ENCODE measurements at regions not wholly inside any gene's neighbourhood (a gene's known extent, or its start where the extent isn't known, plus 50 kb on each side); places are given as distances from the start of the nearest gene placed in this dataset.

GRCh38 chr3:94304954-94305353 lies 242.1 kb downstream of the NSUN3 start:
- Histone ChIP-seq H3K9me3 (ENCODE audit: low read depth) (no peaks in the 10 kb centered on the region), H3K9me2 (replicated peaks; ENCODE audit: insufficient read depth) (no peaks in the 10 kb centered on the region), H3K4me2 (peak overlapping the region; percentile 69), H4K20me1 (ENCODE audit: insufficient read depth, poor library complexity, severe bottlenecking) (no peaks in the 10 kb centered on the region), H3K27ac (no peak overlapping the region), H3K4me1 (ENCODE audit: insufficient read depth) (peaks cover 28% of the 10 kb centered on the region), H3K36me3 (replicated peaks; ENCODE audit: insufficient read depth, low read depth) (no peaks in the 10 kb centered on the region), H3K27me3 (no peaks in the 10 kb centered on the region), H2AFZ (no peak overlapping the region), H3K4me3 (no peak overlapping the region), H3K79me2 (no peaks in the 10 kb centered on the region)
- no peak for TF ChIP-seq EZH2phosphoT487 (IDR thresholded peaks at IDR 0.05; ENCODE audit: low read depth, severe bottlenecking, unreplicated experiment)
- TF ChIP-seq EZH2 (IDR thresholded peaks at IDR 0.05; ENCODE audit: borderline replicate concordance), result no peak
- TF ChIP-seq CTCF (IDR thresholded peaks at IDR 0.05; ENCODE audit: poor library complexity), result no peak
- DNase-seq (ENCODE audit: low spot score), result no peak
- 85% methylated on average over 5 of the region's 5 CpGs for WGBS (ENCODE audit: low lambda C conversion rate, missing lambda C conversion rate)

GRCh38 chr3:94305835-94306611 lies 243.2 kb downstream of the NSUN3 start:
- no peak for TF ChIP-seq CTCF (IDR thresholded peaks at IDR 0.05; ENCODE audit: poor library complexity)
- no peak for TF ChIP-seq EZH2phosphoT487 (IDR thresholded peaks at IDR 0.05; ENCODE audit: low read depth, severe bottlenecking, unreplicated experiment)
- no peak for TF ChIP-seq EZH2 (IDR thresholded peaks at IDR 0.05; ENCODE audit: borderline replicate concordance)
- H3K9me3 ChIP-seq (ENCODE audit: low read depth), result no peaks in the 10 kb centered on the region
- peaks cover 28% of the 10 kb centered on the region for H3K4me1 ChIP-seq (ENCODE audit: insufficient read depth)
- no peaks in the 10 kb centered on the region for H3K9me2 ChIP-seq (replicated peaks; ENCODE audit: insufficient read depth)
- no peaks in the 10 kb centered on the region for H4K20me1 ChIP-seq (ENCODE audit: insufficient read depth, poor library complexity, severe bottlenecking)
- no peaks in the 10 kb centered on the region for H3K27me3 ChIP-seq
- no peak for DNase-seq (ENCODE audit: low spot score)
- H3K4me3 ChIP-seq, result no peak overlapping the region
- H3K27ac ChIP-seq, result no peak overlapping the region
- 29% methylated on average over 14 of the region's 16 CpGs for WGBS (ENCODE audit: low lambda C conversion rate, missing lambda C conversion rate)
- H2AFZ ChIP-seq, result peak overlapping the region; percentile 23
- H3K79me2 ChIP-seq, result no peaks in the 10 kb centered on the region
- H3K4me2 ChIP-seq, result peak overlapping the region; percentile 69
- H3K36me3 ChIP-seq (replicated peaks; ENCODE audit: insufficient read depth, low read depth), result no peaks in the 10 kb centered on the region

GRCh38 chr3:94307588-94307987 lies 244.7 kb downstream of the NSUN3 start:
- Histone ChIP-seq H4K20me1 (ENCODE audit: insufficient read depth, poor library complexity, severe bottlenecking) (no peaks in the 10 kb centered on the region), H3K4me3 (no peak overlapping the region), H3K4me1 (ENCODE audit: insufficient read depth) (peaks cover 37% of the 10 kb centered on the region), H3K79me2 (no peaks in the 10 kb centered on the region), H2AFZ (no peak overlapping the region), H3K4me2 (no peak overlapping the region), H3K9me2 (replicated peaks; ENCODE audit: insufficient read depth) (no peaks in the 10 kb centered on the region), H3K9me3 (ENCODE audit: low read depth) (no peaks in the 10 kb centered on the region), H3K36me3 (replicated peaks; ENCODE audit: insufficient read depth, low read depth) (no peaks in the 10 kb centered on the region), H3K27ac (no peak overlapping the region), H3K27me3 (no peaks in the 10 kb centered on the region)
- no peak for TF ChIP-seq EZH2 (IDR thresholded peaks at IDR 0.05; ENCODE audit: borderline replicate concordance)
- no peak for TF ChIP-seq CTCF (IDR thresholded peaks at IDR 0.05; ENCODE audit: poor library complexity)
- TF ChIP-seq EZH2phosphoT487 (IDR thresholded peaks at IDR 0.05; ENCODE audit: low read depth, severe bottlenecking, unreplicated experiment), result no peak
- DNase-seq (ENCODE audit: low spot score), result no peak
